ENCODE measurements at regions not wholly inside any gene's neighbourhood (a gene's known extent, or its start where the extent isn't known, plus 50 kb on each side); places are given as distances from the start of the nearest gene placed in this dataset.

GRCh38 chr10:59107147-59107546, 69.3 kb upstream of the PHYHIPL start:
- no peak for TF ChIP-seq ZNF416 (CRISPR knock-in tag; IDR thresholded peaks at IDR 0.05)
- TF ChIP-seq ARID4B (CRISPR knock-in tag; IDR thresholded peaks at IDR 0.05; ENCODE audit: borderline replicate concordance): no peak
- TF ChIP-seq E2F5 (CRISPR knock-in tag; IDR thresholded peaks at IDR 0.05): no peak
- no peak for TF ChIP-seq CTCF (IDR thresholded peaks at IDR 0.05)
- TF ChIP-seq ZNF263 (CRISPR knock-in tag; IDR thresholded peaks at IDR 0.05; ENCODE audit: low read depth): no peak
- no peak for TF ChIP-seq ELF4 (CRISPR knock-in tag; IDR thresholded peaks at IDR 0.05; ENCODE audit: low read depth)
- no peak for TF ChIP-seq ESRRA (CRISPR knock-in tag; IDR thresholded peaks at IDR 0.05; ENCODE audit: borderline replicate concordance)
- TF ChIP-seq IRF2 (CRISPR knock-in tag; IDR thresholded peaks at IDR 0.05; ENCODE audit: borderline replicate concordance, low read depth): no peak
- TF ChIP-seq HMGXB4 (CRISPR knock-in tag; IDR thresholded peaks at IDR 0.05): no peak
- no peak for TF ChIP-seq USF2 (CRISPR knock-in tag; IDR thresholded peaks at IDR 0.05)
- TF ChIP-seq ATF2 (CRISPR knock-in tag; IDR thresholded peaks at IDR 0.05; ENCODE audit: borderline replicate concordance, low read depth): no peak
- no peak for TF ChIP-seq CREB1 (CRISPR knock-in tag; IDR thresholded peaks at IDR 0.05)
- no peak for TF ChIP-seq MYBL2 (CRISPR knock-in tag; IDR thresholded peaks at IDR 0.05)
- TF ChIP-seq JUN (CRISPR knock-in tag; IDR thresholded peaks at IDR 0.05): no peak
